ENCODE measurements at regions not wholly inside any gene's neighbourhood (a gene's known extent, or its start where the extent isn't known, plus 50 kb on each side); places are given as distances from the start of the nearest gene placed in this dataset.

GRCh38 chr11:112499153-112499880, 238.7 kb upstream of the PLET1 start:
- in situ Hi-C loops (cut with HindIII; ENCODE audit: low sequenced_read_pairs) = no loop called here
- no peak for DNase-seq (ENCODE audit: low spot score)

- DNase-seq (ENCODE audit: low spot score) = no peak
- in situ Hi-C loops (cut with HindIII; ENCODE audit: low sequenced_read_pairs) = no loop called here
Observed at GRCh38 chr11:112499881-112500204, 239.2 kb upstream of the PLET1 start.

GRCh38 chr11:112503410-112503809, 242.8 kb upstream of the PLET1 start:
- in situ Hi-C loops (cut with HindIII; ENCODE audit: low sequenced_read_pairs) = no loop called here
- DNase-seq (ENCODE audit: low spot score) = no peak

GRCh38 chr11:112504056-112504455, 243.4 kb upstream of the PLET1 start:
- no peak for DNase-seq (ENCODE audit: low spot score)
- in situ Hi-C loops (cut with HindIII; ENCODE audit: low sequenced_read_pairs) = no loop called here

- DNase-seq (ENCODE audit: low spot score) = no peak
- in situ Hi-C loops (cut with HindIII; ENCODE audit: low sequenced_read_pairs) = no loop called here
Observed at GRCh38 chr11:112506852-112507251, 246.2 kb upstream of the PLET1 start.

- DNase-seq (ENCODE audit: low spot score) = no peak
- in situ Hi-C loops (cut with HindIII; ENCODE audit: low sequenced_read_pairs) = no loop called here
Observed at GRCh38 chr11:112507281-112507680, 246.6 kb upstream of the PLET1 start.

GRCh38 chr11:112508750-112509149, 248.1 kb upstream of the PLET1 start:
- DNase-seq (ENCODE audit: low spot score) = no peak
- in situ Hi-C loops (cut with HindIII; ENCODE audit: low sequenced_read_pairs) = no loop called here

- DNase-seq (ENCODE audit: low spot score) = no peak
Observed at GRCh38 chr11:112509300-112509699, 248.6 kb upstream of the PLET1 start.

GRCh38 chr11:112511271-112511670, 250.6 kb upstream of the PLET1 start:
- DNase-seq (ENCODE audit: low spot score) = no peak
- in situ Hi-C loops (cut with HindIII; ENCODE audit: low sequenced_read_pairs) = no loop called here

More at GRCh38 chr11:112509300-112509699, 248.6 kb upstream of the PLET1 start:
- in situ Hi-C loops (cut with HindIII; ENCODE audit: low sequenced_read_pairs) = no loop called here

GRCh38 chr11:112511911-112512310, 251.3 kb upstream of the PLET1 start:
- in situ Hi-C loops (cut with HindIII; ENCODE audit: low sequenced_read_pairs) = no loop called here

GRCh38 chr11:112513417-112513816, 252.8 kb upstream of the PLET1 start:
- no peak for DNase-seq (ENCODE audit: low spot score)
- in situ Hi-C loops (cut with HindIII; ENCODE audit: low sequenced_read_pairs) = no loop called here

More at GRCh38 chr11:112511911-112512310, 251.3 kb upstream of the PLET1 start:
- no peak for DNase-seq (ENCODE audit: low spot score)

- peak; percentile 24 for DNase-seq (ENCODE audit: low spot score)
- in situ Hi-C loops (cut with HindIII; ENCODE audit: low sequenced_read_pairs) = no loop called here
Observed at GRCh38 chr11:112514011-112514740, 253.5 kb upstream of the PLET1 start.

GRCh38 chr11:112516261-112516660, 255.6 kb upstream of the PLET1 start:
- in situ Hi-C loops (cut with HindIII; ENCODE audit: low sequenced_read_pairs) = no loop called here
- DNase-seq (ENCODE audit: low spot score) = no peak

GRCh38 chr11:112516755-112517154, 256.1 kb upstream of the PLET1 start:
- in situ Hi-C loops (cut with HindIII; ENCODE audit: low sequenced_read_pairs) = no loop called here
- DNase-seq (ENCODE audit: low spot score) = no peak

GRCh38 chr11:112518371-112518770, 257.7 kb upstream of the PLET1 start:
- DNase-seq (ENCODE audit: low spot score) = no peak
- in situ Hi-C loops (cut with HindIII; ENCODE audit: low sequenced_read_pairs) = no loop called here

- in situ Hi-C loops (cut with HindIII; ENCODE audit: low sequenced_read_pairs) = no loop called here
- no peak for DNase-seq (ENCODE audit: low spot score)
Observed at GRCh38 chr11:112519751-112520150, 259.1 kb upstream of the PLET1 start.

GRCh38 chr11:112520354-112520753, 259.7 kb upstream of the PLET1 start:
- in situ Hi-C loops (cut with HindIII; ENCODE audit: low sequenced_read_pairs) = no loop called here
- DNase-seq (ENCODE audit: low spot score) = no peak

- no peak for DNase-seq (ENCODE audit: low spot score)
- in situ Hi-C loops (cut with HindIII; ENCODE audit: low sequenced_read_pairs) = no loop called here
Observed at GRCh38 chr11:112522536-112522935, 261.9 kb upstream of the PLET1 start.

- in situ Hi-C loops (cut with HindIII; ENCODE audit: low sequenced_read_pairs) = no loop called here
- no peak for DNase-seq (ENCODE audit: low spot score)
Observed at GRCh38 chr11:112523031-112523430, 262.4 kb upstream of the PLET1 start.

GRCh38 chr11:112523477-112523876, 262.8 kb upstream of the PLET1 start:
- in situ Hi-C loops (cut with HindIII; ENCODE audit: low sequenced_read_pairs) = no loop called here
- peak; percentile 62 for DNase-seq (ENCODE audit: low spot score)

GRCh38 chr11:112523951-112524350, 263.3 kb upstream of the PLET1 start:
- in situ Hi-C loops (cut with HindIII; ENCODE audit: low sequenced_read_pairs) = no loop called here
- no peak for DNase-seq (ENCODE audit: low spot score)
